Epithelial cell of proximal tubule (primary cell): ENCODE measurements at regions not wholly inside any gene's neighbourhood (a gene's known extent, or its start where the extent isn't known, plus 50 kb on each side); places are given as distances from the start of the nearest gene placed in this dataset.

Experiments used
- DNase-seq: peaks from one replicate; pipeline ENCODE4 v3.0.0-alpha.2; 2011; ENCODE audit warnings: low read depth
- H3K4me3 ChIP-seq: 2 replicates; pipeline ENCODE4 v1.5.1; 2011; ENCODE audit warnings: low read depth, mild to moderate bottlenecking, low read length
- CTCF ChIP-seq: conservative IDR thresholded peaks from 2 replicates; pipeline ENCODE4 v1.5.1; 2012; ENCODE audit warnings: low read depth, mild to moderate bottlenecking, low read length

DNA sequence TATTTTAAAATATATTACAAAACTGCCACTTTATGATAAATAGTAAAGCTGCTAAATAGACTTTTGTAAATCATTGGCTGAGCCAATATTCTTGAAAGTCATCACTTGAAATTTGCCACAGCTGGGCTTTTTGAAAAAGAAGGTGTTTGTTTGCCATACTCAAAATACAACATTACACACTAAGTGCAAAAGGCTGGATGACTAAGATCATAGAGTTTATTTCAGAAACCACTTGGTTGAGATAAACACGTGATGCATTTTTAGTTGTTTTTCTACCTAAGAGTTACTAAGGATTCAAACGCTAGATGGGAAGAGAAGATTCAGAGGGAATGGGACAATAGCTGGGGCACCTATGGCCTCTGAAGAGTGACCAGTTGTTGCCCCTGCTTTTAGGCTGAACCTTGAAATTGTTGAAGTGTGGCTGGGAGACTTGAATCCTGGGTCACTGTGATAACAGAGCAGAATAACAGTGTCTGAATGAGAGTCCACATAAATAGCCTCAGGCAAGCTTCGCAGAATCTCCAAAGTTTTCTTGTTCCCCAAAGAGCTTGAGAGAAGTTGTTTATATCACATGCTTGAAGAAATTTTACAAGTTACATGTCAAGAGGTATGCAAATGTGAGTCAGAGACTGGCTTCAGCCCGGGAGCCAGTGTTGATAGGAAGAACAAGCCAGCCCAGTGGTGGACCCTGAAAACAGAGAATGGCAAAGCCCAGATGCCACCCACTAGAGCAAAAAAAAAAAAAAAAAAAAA lies 409.8 kb downstream of the GPD2 start:
- no peak for TF ChIP-seq CTCF
- DNase-seq, result no peak
- H3K4me3 ChIP-seq, result no peak overlapping the region

DNA sequence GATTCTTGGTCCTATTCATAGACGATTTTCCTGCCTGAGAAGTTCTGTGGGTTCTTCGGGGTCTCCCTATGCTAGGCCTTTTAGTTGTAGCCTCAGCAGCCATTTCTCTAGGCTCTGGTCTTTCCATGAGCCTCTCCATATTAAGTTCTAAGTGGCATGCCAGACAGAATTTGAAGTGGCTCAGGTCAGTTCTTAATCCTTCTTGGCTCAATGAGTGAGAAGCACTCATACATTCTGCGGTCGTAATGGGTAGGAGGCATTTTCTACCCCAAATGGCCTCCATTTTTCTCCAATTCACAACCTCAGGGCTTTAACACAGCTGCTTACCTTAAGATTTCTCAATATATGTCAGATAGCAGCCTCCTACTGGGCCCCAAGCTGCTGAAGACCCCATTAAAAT lies 405.3 kb upstream of the GALNT5 start:
- DNase-seq, result no peak
- no peak overlapping the region for H3K4me3 ChIP-seq
- TF ChIP-seq CTCF, result no peak

DNA sequence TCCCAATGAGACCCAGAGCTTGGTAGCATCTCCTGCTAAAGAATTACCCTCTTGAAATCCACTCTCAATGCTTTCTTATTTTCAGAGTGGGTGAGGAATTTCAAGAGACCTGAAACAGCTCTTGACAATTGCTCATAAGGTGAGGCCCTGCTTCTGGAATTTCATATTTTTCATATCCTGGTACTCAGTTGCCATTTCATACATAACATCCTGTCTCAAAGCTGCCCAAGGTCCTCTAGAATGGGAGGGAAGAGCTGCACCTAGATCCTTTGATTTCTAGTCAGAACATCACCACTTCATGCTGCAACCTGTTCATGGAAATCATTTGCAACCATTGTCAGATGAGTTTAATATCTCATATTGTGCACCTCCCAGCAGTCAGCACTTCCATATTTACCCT lies 404.8 kb upstream of the GALNT5 start:
- H3K4me3 ChIP-seq, result no peak overlapping the region
- no peak for DNase-seq
- TF ChIP-seq CTCF, result no peak

DNA sequence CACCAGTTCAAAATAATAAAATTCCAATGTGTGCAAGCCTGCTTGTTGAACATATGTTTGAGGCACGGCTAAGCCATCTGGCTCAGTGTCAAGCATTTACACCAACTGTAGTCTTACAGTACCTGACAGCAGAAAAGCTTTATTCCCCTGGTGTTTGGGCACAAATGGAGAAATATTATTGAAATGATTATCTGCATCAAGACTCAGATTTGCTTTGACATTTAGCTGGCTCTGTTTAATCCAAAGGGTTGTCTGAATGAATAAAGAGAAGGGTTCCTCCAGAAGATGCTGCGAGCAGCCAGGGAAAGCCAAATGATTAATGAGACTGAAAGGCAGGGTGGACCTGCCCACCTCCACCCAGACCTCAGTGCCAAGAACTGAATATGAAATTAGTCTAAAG lies 393.2 kb upstream of the GALNT5 start:
- H3K4me3 ChIP-seq, result no peak overlapping the region
- TF ChIP-seq CTCF, result no peak
- DNase-seq, result no peak

GRCh38 chr2:156864753-156865152 lies 392.8 kb upstream of the GALNT5 start:
- H3K4me3 ChIP-seq, result no peak overlapping the region
- TF ChIP-seq CTCF, result no peak
- DNase-seq, result no peak

DNA sequence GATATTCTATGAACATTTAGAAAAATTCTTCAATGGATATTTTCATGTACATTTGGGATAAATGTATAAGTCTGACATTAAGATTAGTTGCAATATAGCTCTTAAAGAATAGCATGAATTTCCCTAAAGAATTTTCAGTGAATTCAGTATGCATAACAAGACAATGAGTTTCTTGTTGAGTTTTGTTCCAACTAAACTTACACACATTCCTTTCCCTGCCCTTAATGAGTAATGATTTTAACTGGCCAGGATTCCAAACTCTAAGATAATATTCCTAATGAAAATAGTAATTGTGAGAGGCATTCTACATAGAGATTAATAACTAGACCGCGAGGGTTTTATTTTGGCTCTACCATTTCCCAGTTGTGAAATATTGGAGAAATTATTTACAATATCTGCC lies 390.3 kb upstream of the GALNT5 start:
- no peak for TF ChIP-seq CTCF
- H3K4me3 ChIP-seq, result no peak overlapping the region
- no peak for DNase-seq

DNA sequence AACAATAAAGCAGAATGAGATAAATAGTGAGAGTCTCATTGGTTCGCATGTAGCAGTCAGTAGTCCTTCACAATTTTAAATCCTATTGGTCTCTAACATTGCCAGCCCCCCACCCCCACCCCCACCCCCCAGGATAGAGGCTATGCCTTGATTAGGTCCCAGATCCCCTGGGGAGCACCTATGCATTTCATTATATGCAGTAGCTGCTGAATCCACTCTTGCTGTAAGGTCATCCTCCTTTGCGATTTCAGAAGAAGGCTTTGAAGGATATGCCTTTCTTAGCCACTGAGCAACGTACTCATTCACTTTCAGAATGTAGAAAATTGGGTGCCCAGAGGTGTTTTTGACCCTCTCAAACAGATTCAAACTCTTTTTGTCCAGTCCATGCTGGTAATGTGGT lies 382.8 kb upstream of the GALNT5 start:
- DNase-seq, result no peak
- TF ChIP-seq CTCF, result no peak
- no peak overlapping the region for H3K4me3 ChIP-seq
